ENCODE measurements at regions not wholly inside any gene's neighbourhood (a gene's known extent, or its start where the extent isn't known, plus 50 kb on each side); places are given as distances from the start of the nearest gene placed in this dataset.
"Not testable (repeated sequence)": the region's sequence is repeated elsewhere in the genome, so short reads cannot be mapped to it uniquely, and the experiment has no call there.

- DNase-seq, result no peak
Measured at GRCh38 chr12:28693565-28694219, 455.4 kb upstream of the FAR2 start.

- DNase-seq, result no peak
Measured at GRCh38 chr12:28698553-28698952, 450.5 kb upstream of the FAR2 start.

GRCh38 chr12:28699029-28699428 lies 450.0 kb upstream of the FAR2 start:
- DNase-seq, result no peak

GRCh38 chr12:28700161-28700560 lies 448.9 kb upstream of the FAR2 start:
- no peak for DNase-seq

- DNase-seq, result no peak
Measured at GRCh38 chr12:28704477-28705169, 444.5 kb upstream of the FAR2 start.

GRCh38 chr12:28708918-28709371 lies 440.1 kb upstream of the FAR2 start:
- no peak for DNase-seq

GRCh38 chr12:28709986-28710685 lies 438.9 kb upstream of the FAR2 start:
- no peak for DNase-seq

- DNase-seq, result no peak
Measured at GRCh38 chr12:28710882-28711281, 438.2 kb upstream of the FAR2 start.

- DNase-seq, result no peak
Measured at GRCh38 chr12:28711421-28711820, 437.7 kb upstream of the FAR2 start.

- no peak for DNase-seq
Measured at GRCh38 chr12:28742791-28743190, 406.3 kb upstream of the FAR2 start.

- DNase-seq, result no peak
Measured at GRCh38 chr12:28746734-28747325, 402.2 kb upstream of the FAR2 start.

- no peak for DNase-seq
Measured at GRCh38 chr12:28750946-28751685, 398.0 kb upstream of the FAR2 start.

GRCh38 chr12:28755027-28755426 lies 394.1 kb upstream of the FAR2 start:
- DNase-seq, result no peak

- no peak for DNase-seq
Measured at GRCh38 chr12:28759333-28759732, 389.7 kb upstream of the FAR2 start.

- DNase-seq, result not testable (repeated sequence)
Measured at GRCh38 chr12:28760040-28760903, 388.8 kb upstream of the FAR2 start.

GRCh38 chr12:28761897-28762296 lies 387.2 kb upstream of the FAR2 start:
- DNase-seq, result not testable (repeated sequence)

GRCh38 chr12:28766398-28766797 lies 382.7 kb upstream of the FAR2 start:
- DNase-seq, result no peak

GRCh38 chr12:28767836-28768348 lies 381.2 kb upstream of the FAR2 start:
- no peak for DNase-seq

GRCh38 chr12:28770322-28770721 lies 378.8 kb upstream of the FAR2 start:
- DNase-seq, result no peak

GRCh38 chr12:28771968-28772367 lies 377.1 kb upstream of the FAR2 start:
- no peak for DNase-seq

- DNase-seq, result no peak
Measured at GRCh38 chr12:28775556-28775955, 373.5 kb upstream of the FAR2 start.

- DNase-seq, result peak; percentile 86 to 87
Measured at GRCh38 chr12:28776220-28776619, 372.9 kb upstream of the FAR2 start.

All from NCI-H526 (cell line).